ENCODE measurements at regions not wholly inside any gene's neighbourhood (a gene's known extent, or its start where the extent isn't known, plus 50 kb on each side); places are given as distances from the start of the nearest gene placed in this dataset.

GRCh38 chr3:10628891-10629670 lies 123.7 kb upstream of the ATP2B2 start:
- no peak for TF ChIP-seq CTCF (conservative IDR thresholded peaks at IDR 0.05; ENCODE audit: low read depth, low read length)
- TF ChIP-seq EZH2 (IDR thresholded peaks at IDR 0.05; ENCODE audit: borderline replicate concordance, low read depth, low read length, poor library complexity, severe bottlenecking), result no peak

All from A673 (cell line).